Stomach (tissue), 8 donors: ENCODE measurements at regions not wholly inside any gene's neighbourhood (a gene's known extent, or its start where the extent isn't known, plus 50 kb on each side); places are given as distances from the start of the nearest gene placed in this dataset.

ENCODE experiments used
- DNase-seq, 2 donors: peaks; one replicate each; pipeline versions ENCODE4 v3.0.0 to v3.0.0-alpha.2; 2013 to 2019
- H3K27ac ChIP-seq, 5 donors: fragments of 200-600 bp in 4 of 5; sonication (generic) in 4 of 5; one replicate each; pipeline ENCODE4 v1.5.1; 2013 to 2019; ENCODE audit warnings: mild to moderate bottlenecking in 1 of 5, moderate library complexity in 1 of 5
- H3K27me3 ChIP-seq, 3 donors: fragments of 200-600 bp; sonication (generic); one replicate each; pipeline ENCODE4 v1.5.1; 2017 to 2019; ENCODE audit warnings: mixed run types in 1 of 3
- H3K36me3 ChIP-seq, 4 donors: fragments of 200-600 bp; sonication (generic); 1 replicate in 3 of 4; 2 replicates in 1 of 4; pipeline ENCODE4 v1.5.1; 2016 to 2019
- H3K4me1 ChIP-seq, 4 donors: fragments of 200-600 bp; sonication (generic); one replicate each; pipeline ENCODE4 v1.5.1; 2016 to 2019
- H3K4me3 ChIP-seq, 4 donors: fragments of 200-600 bp; sonication (generic) in 3 of 4; one replicate each; pipeline ENCODE4 v1.5.1; 2016 to 2019; ENCODE audit warnings: mild to moderate bottlenecking in 1 of 4
- H3K9me3 ChIP-seq, 4 donors: fragments of 200-600 bp; sonication (generic); one replicate each; pipeline ENCODE4 v1.5.1; 2016 to 2019
- EP300 ChIP-seq: sonication (generic); formaldehyde crosslinking; IDR thresholded peaks from one replicate; pipeline ENCODE4 v1.6.1; 2017; ENCODE audit warnings: antibody characterized with exemption
- POLR2A ChIP-seq, 4 donors: fragments of 450-650 bp; IDR thresholded peaks; one replicate each; pipeline ENCODE4 v1.6.1; 2016; ENCODE audit warnings: antibody characterized with exemption in 4 of 4, control low read depth in 2 of 4, mild to moderate bottlenecking in 1 of 4, moderate library complexity in 1 of 4
- POLR2AphosphoS5 ChIP-seq, 3 donors: sonication (generic); formaldehyde crosslinking; IDR thresholded peaks; one replicate each; pipeline ENCODE4 v1.6.1; 2016; ENCODE audit warnings: antibody characterized with exemption in 3 of 3
- WGBS, 5 donors: extraction: QIAGEN DNeasy Blood & Tissue Kit in 3 of 5; methylation state at CpG; one replicate each; pipeline versions ENCODE4 v1.1.5 to v1.1.7; 2013 to 2018; 5-methylcytosine and 5-hydroxymethylcytosine counted together
- intact Hi-C: fragments of 100-400 bp; cut with DNase I; formaldehyde crosslinking; loops from one replicate; pipeline ENCODE4 v1.15.1; 2023; ENCODE audit warnings: low total_unique reads
- TF ChIP-seq, protein P1 (sequence below), 7 experiments: fragments of 450-650 bp in 4 of 7; fragments of 200-600 bp in 3 of 7; sonication (generic) in 3 of 7; IDR thresholded peaks; one replicate each; pipeline ENCODE4 v1.5.1; 2016 to 2019; ENCODE audit warnings: antibody characterized with exemption in 7 of 7, control low read depth in 2 of 7, mild to moderate bottlenecking in 1 of 7
- donor health status: healthy with polysubstance abuse.
- donor health status: Bipolar disorder and iron deficiency.
- donor health status: healthy.

DNA sequence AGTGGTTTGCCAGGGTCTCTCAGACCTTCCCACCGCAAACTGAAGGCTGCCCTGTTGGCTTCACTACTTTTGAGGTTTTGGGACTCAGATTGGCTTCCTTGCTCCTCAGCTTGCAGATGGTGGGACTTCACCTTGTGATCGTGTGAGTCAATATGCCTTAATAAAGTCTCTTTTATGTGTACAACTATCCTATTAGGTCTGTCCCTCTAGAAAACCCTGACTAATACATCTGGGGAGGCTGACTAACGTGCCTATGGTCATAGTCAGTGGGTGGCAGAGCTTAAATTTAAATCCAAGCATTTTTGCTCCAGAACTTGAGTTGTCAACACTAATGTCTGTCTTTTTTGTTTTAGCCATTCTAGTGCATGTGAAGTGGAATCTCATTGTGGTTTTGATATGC is 76.5 kb upstream of the CHODL start:
- Histone ChIP-seq H3K4me3 (no peak overlapping the region), H3K27me3 (no peaks in the 10 kb centered on the region), H3K36me3 (no peaks in the 10 kb centered on the region), H3K9me3 (peaks cover 0 to 6% (median 0%) of the 10 kb centered on the region in 4 donors), H3K27ac (no peak overlapping the region), H3K4me1 (no peaks in the 10 kb centered on the region)
- DNase-seq = no peak
- 58 to 69% (median 60%) methylated on average over 3 of the region's 3 CpGs for WGBS, 5 donors
- TF ChIP-seq EP300 = no peak
- TF ChIP-seq, protein P1, sequence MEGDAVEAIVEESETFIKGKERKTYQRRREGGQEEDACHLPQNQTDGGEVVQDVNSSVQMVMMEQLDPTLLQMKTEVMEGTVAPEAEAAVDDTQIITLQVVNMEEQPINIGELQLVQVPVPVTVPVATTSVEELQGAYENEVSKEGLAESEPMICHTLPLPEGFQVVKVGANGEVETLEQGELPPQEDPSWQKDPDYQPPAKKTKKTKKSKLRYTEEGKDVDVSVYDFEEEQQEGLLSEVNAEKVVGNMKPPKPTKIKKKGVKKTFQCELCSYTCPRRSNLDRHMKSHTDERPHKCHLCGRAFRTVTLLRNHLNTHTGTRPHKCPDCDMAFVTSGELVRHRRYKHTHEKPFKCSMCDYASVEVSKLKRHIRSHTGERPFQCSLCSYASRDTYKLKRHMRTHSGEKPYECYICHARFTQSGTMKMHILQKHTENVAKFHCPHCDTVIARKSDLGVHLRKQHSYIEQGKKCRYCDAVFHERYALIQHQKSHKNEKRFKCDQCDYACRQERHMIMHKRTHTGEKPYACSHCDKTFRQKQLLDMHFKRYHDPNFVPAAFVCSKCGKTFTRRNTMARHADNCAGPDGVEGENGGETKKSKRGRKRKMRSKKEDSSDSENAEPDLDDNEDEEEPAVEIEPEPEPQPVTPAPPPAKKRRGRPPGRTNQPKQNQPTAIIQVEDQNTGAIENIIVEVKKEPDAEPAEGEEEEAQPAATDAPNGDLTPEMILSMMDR (IDR thresholded peaks at IDR 0.05) = no peak
- no peak for TF ChIP-seq POLR2AphosphoS5 (IDR thresholded peaks at IDR 0.05)
- TF ChIP-seq POLR2A (IDR thresholded peaks at IDR 0.05) = no peak
- intact Hi-C loops = no loop called here

DNA sequence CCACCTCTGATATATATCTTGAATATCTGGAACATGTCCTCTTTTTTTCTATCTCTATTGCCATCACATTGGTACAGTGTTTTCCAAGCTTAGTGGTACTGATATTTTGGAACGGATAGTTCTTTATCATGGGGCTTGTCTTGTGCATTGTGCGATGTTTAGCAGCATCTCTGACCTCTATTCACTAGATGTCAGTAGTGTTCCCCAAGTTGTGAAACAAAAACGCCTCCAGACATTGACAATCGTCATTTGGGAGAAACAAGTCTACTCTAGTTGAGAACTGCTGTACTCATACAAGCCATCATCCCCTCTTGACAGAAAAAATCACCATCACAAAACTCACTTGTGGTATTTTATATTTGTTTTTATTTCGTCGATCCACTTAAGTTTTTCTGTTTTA is 79.7 kb upstream of the CHODL start:
- H3K9me3 ChIP-seq = peaks cover 0 to 6% (median 0%) of the 10 kb centered on the region in 4 donors
- no peaks in the 10 kb centered on the region for H3K27me3 ChIP-seq
- no peak overlapping the region for H3K27ac ChIP-seq
- TF ChIP-seq POLR2A (IDR thresholded peaks at IDR 0.05) = no peak
- TF ChIP-seq, protein P1 (IDR thresholded peaks at IDR 0.05) = no peak
- TF ChIP-seq EP300 = no peak
- TF ChIP-seq POLR2AphosphoS5 (IDR thresholded peaks at IDR 0.05) = no peak
- intact Hi-C loops = no loop called here
- DNase-seq = no peak
- no peak overlapping the region for H3K4me3 ChIP-seq
- WGBS, 5 donors = 70 to 75% (median 73%) methylated on average over 6 of the region's 6 CpGs
- H3K36me3 ChIP-seq = no peaks in the 10 kb centered on the region
- no peaks in the 10 kb centered on the region for H3K4me1 ChIP-seq

DNA sequence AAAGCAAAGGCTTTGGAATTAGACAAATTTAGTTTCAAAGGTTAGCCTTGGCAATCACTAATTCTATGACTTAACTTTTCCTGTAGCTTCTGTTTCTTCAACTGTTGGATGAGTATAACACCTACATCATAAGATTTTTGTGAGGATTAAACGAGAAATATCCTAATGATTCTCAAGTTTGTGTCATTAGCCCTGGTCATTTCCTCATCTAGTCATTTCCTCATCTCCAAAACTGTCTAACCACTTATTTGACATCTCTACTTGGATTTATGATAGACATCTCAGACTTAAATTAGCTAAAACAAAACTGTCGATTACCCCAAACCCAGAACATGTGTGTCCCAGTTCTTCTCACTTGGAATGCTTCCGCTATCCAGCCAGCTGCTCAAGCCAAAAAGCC is 80.2 kb upstream of the CHODL start:
- WGBS, 5 donors = 64 to 74% (median 68%) methylated on average over 3 of the region's 3 CpGs
- DNase-seq = no peak
- H3K9me3 ChIP-seq = peaks cover 0 to 6% (median 0%) of the 10 kb centered on the region in 4 donors
- H3K27me3 ChIP-seq = no peaks in the 10 kb centered on the region
- intact Hi-C loops = no loop called here
- no peaks in the 10 kb centered on the region for H3K36me3 ChIP-seq
- no peak overlapping the region for H3K27ac ChIP-seq
- H3K4me1 ChIP-seq = no peaks in the 10 kb centered on the region
- no peak overlapping the region for H3K4me3 ChIP-seq
- TF ChIP-seq POLR2A (IDR thresholded peaks at IDR 0.05) = no peak
- TF ChIP-seq, protein P1 (IDR thresholded peaks at IDR 0.05) = no peak
- no peak for TF ChIP-seq EP300
- TF ChIP-seq POLR2AphosphoS5 (IDR thresholded peaks at IDR 0.05) = no peak

DNA sequence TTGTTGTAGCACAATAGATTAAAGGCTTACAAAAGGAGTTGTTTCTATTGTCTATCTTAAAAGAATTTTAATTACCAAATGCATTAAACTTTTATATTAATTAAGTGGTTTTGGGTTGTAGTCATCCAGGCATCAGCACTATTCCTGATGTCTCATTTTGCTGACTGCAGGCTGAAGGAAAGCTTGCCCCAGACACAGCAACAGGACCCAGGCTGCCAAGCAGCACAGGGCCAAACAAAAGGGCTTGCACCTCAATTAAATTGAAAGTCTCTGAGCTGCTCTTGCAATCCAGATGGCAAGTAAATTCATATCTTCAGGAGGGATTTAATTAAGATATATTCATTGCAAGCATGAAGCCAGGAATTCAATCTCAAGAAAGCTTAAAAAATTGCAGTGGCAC is 80.7 kb upstream of the CHODL start:
- peaks cover 0 to 7% (median 0%) of the 10 kb centered on the region in 4 donors for H3K9me3 ChIP-seq
- no peak for DNase-seq
- TF ChIP-seq POLR2AphosphoS5 (IDR thresholded peaks at IDR 0.05) (no peak), EP300 (no peak), POLR2A (IDR thresholded peaks at IDR 0.05) (no peak)
- TF ChIP-seq, protein P1 (IDR thresholded peaks at IDR 0.05) = no peak
- H3K4me1 ChIP-seq = no peaks in the 10 kb centered on the region
- H3K27me3 ChIP-seq = no peaks in the 10 kb centered on the region
- intact Hi-C loops = no loop called here
- no peak overlapping the region for H3K27ac ChIP-seq
- no peaks in the 10 kb centered on the region for H3K36me3 ChIP-seq
- H3K4me3 ChIP-seq = no peak overlapping the region
